ENCODE measurements at regions not wholly inside any gene's neighbourhood (a gene's known extent, or its start where the extent isn't known, plus 50 kb on each side); places are given as distances from the start of the nearest gene placed in this dataset.

DNA sequence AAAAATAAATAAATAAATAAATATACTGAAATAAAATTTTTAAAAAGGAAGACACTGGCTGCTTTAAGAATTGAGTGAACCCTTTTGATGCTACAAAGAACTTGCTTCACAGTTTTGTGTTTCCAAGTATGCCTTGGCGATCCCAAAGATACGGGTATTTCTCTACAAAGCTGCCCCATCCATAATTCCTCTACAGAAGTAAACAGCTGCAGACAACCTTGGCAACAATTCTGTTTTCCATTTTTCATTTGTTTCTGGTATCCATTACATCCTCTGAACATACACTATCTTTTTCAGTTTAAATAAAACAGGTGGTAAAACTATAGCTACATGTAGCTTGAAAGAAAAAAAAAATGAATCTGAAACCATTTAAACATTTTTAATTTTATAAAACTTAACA is 552.8 kb upstream of the KLHL29 start:
- Histone ChIP-seq H3K27me3 (ENCODE audit: insufficient read depth, low read length, poor library complexity) (no peaks in the 10 kb centered on the region), H3K4me2 (ENCODE audit: insufficient read depth, low read length) (no peak overlapping the region), H3K36me3 (ENCODE audit: insufficient read depth, low read length) (no peaks in the 10 kb centered on the region), H3K9ac (ENCODE audit: low read depth, low read length) (no peak overlapping the region), H4K20me1 (ENCODE audit: insufficient read depth, low read length) (no peaks in the 10 kb centered on the region), H3K4me1 (ENCODE audit: insufficient read depth, low read length) (no peaks in the 10 kb centered on the region), H3K79me2 (ENCODE audit: insufficient read depth, low read length) (no peaks in the 10 kb centered on the region), H2AFZ (ENCODE audit: low read depth, low read length) (no peak overlapping the region), H3K27ac (ENCODE audit: low read length) (no peak overlapping the region), H3K9me3 (ENCODE audit: insufficient read depth, low read length, severe bottlenecking) (no peaks in the 10 kb centered on the region), H3K4me3 (ENCODE audit: low read depth in 1 of 2, low read length in 2 of 2) (no peak overlapping the region)
- ATAC-seq (ENCODE audit: insufficient read depth, low read depth) (no peak), DNase-seq (no peak)
- TF ChIP-seq, protein P1, sequence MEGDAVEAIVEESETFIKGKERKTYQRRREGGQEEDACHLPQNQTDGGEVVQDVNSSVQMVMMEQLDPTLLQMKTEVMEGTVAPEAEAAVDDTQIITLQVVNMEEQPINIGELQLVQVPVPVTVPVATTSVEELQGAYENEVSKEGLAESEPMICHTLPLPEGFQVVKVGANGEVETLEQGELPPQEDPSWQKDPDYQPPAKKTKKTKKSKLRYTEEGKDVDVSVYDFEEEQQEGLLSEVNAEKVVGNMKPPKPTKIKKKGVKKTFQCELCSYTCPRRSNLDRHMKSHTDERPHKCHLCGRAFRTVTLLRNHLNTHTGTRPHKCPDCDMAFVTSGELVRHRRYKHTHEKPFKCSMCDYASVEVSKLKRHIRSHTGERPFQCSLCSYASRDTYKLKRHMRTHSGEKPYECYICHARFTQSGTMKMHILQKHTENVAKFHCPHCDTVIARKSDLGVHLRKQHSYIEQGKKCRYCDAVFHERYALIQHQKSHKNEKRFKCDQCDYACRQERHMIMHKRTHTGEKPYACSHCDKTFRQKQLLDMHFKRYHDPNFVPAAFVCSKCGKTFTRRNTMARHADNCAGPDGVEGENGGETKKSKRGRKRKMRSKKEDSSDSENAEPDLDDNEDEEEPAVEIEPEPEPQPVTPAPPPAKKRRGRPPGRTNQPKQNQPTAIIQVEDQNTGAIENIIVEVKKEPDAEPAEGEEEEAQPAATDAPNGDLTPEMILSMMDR (IDR thresholded peaks at IDR 0.05; ENCODE audit: borderline replicate concordance, extremely low read depth, low read length, poor library complexity, severe bottlenecking) = no peak
- no peak for TF ChIP-seq EZH2 (IDR thresholded peaks at IDR 0.05; ENCODE audit: borderline replicate concordance, low read depth, low read length, severe bottlenecking)

DNA sequence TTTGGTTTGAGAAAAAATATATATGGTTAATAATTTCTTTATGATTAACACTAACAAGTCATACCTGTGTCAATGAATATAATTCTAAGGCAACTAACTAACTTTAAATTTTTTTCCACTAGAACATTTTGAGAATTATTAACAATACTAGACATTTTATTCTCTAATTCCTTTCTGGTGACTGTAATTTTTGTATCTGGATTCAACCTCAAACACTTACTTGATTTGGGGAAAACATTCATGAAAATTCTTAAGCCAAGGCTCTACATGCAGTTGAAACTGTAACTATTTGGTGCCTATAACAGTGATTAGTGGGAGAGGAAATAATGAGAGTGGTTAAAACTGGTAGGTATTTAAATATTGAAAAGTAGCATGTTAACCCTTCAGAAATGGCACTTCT is 546.5 kb upstream of the KLHL29 start:
- Histone ChIP-seq H3K4me2 (ENCODE audit: insufficient read depth, low read length) (no peak overlapping the region), H3K27me3 (ENCODE audit: insufficient read depth, low read length, poor library complexity) (no peaks in the 10 kb centered on the region), H3K9ac (ENCODE audit: low read depth, low read length) (no peak overlapping the region), H4K20me1 (ENCODE audit: insufficient read depth, low read length) (no peaks in the 10 kb centered on the region), H2AFZ (ENCODE audit: low read depth, low read length) (no peak overlapping the region), H3K79me2 (ENCODE audit: insufficient read depth, low read length) (no peaks in the 10 kb centered on the region), H3K27ac (ENCODE audit: low read length) (no peak overlapping the region), H3K4me3 (ENCODE audit: low read depth in 1 of 2, low read length in 2 of 2) (no peak overlapping the region), H3K9me3 (ENCODE audit: insufficient read depth, low read length, severe bottlenecking) (no peaks in the 10 kb centered on the region), H3K4me1 (ENCODE audit: insufficient read depth, low read length) (no peaks in the 10 kb centered on the region), H3K36me3 (ENCODE audit: insufficient read depth, low read length) (no peaks in the 10 kb centered on the region)
- no peak for DNase-seq
- TF ChIP-seq, protein P1 (IDR thresholded peaks at IDR 0.05; ENCODE audit: borderline replicate concordance, extremely low read depth, low read length, poor library complexity, severe bottlenecking) = no peak
- TF ChIP-seq EZH2 (IDR thresholded peaks at IDR 0.05; ENCODE audit: borderline replicate concordance, low read depth, low read length, severe bottlenecking) = no peak
- ATAC-seq (ENCODE audit: insufficient read depth, low read depth) = no peak

- Histone ChIP-seq H3K4me2 (ENCODE audit: insufficient read depth, low read length) (no peak overlapping the region), H4K20me1 (ENCODE audit: insufficient read depth, low read length) (no peaks in the 10 kb centered on the region), H3K4me3 (ENCODE audit: low read depth in 1 of 2, low read length in 2 of 2) (no peak overlapping the region), H2AFZ (ENCODE audit: low read depth, low read length) (no peak overlapping the region), H3K9me3 (ENCODE audit: insufficient read depth, low read length, severe bottlenecking) (no peaks in the 10 kb centered on the region), H3K9ac (ENCODE audit: low read depth, low read length) (no peak overlapping the region), H3K79me2 (ENCODE audit: insufficient read depth, low read length) (no peaks in the 10 kb centered on the region), H3K36me3 (ENCODE audit: insufficient read depth, low read length) (no peaks in the 10 kb centered on the region), H3K27me3 (ENCODE audit: insufficient read depth, low read length, poor library complexity) (no peaks in the 10 kb centered on the region), H3K4me1 (ENCODE audit: insufficient read depth, low read length) (no peaks in the 10 kb centered on the region), H3K27ac (ENCODE audit: low read length) (no peak overlapping the region)
- ATAC-seq (ENCODE audit: insufficient read depth, low read depth) = no peak
- TF ChIP-seq, protein P1 (IDR thresholded peaks at IDR 0.05; ENCODE audit: borderline replicate concordance, extremely low read depth, low read length, poor library complexity, severe bottlenecking) = no peak
- no peak for TF ChIP-seq EZH2 (IDR thresholded peaks at IDR 0.05; ENCODE audit: borderline replicate concordance, low read depth, low read length, severe bottlenecking)
- no peak for DNase-seq
Measured at GRCh38 chr2:22842205-22842869, 542.6 kb upstream of the KLHL29 start.

Data from DND-41 (cell line).